Common myeloid progenitor, CD34-positive (primary cell): ENCODE measurements at regions not wholly inside any gene's neighbourhood (a gene's known extent, or its start where the extent isn't known, plus 50 kb on each side); places are given as distances from the start of the nearest gene placed in this dataset.

Source experiments
- CTCF ChIA-PET: fragments of 350-600 bp; sonication (Branson Sonifier 250); formaldehyde crosslinking; loops from one replicate; lab custom pipeline; 2021; ENCODE audit warnings: antibody characterized with exemption; lab: Charles Lee
- POLR2A ChIA-PET: fragments of 350-600 bp; sonication (Branson Sonifier 250); formaldehyde crosslinking; loops from one replicate; lab custom pipeline; 2021; ENCODE audit warnings: antibody characterized with exemption; lab: Charles Lee
- DNase-seq, 3 donors: peaks; one replicate each; pipeline versions ENCODE4 v3.0.0 to v3.0.0-alpha.2; 2013
- H3K27ac ChIP-seq, 2 experiments: 1 replicate in 1 of 2; 2 replicates in 1 of 2; pipeline ENCODE4 v1.7.0; 2013; ENCODE audit warnings: inconsistent platforms in 2 of 2, low read length in 2 of 2, mild to moderate bottlenecking in 2 of 2, low read depth in 1 of 2, moderate library complexity in 1 of 2; ENCODE audit not compliant: severe bottlenecking in 2 of 2, insufficient read depth in 1 of 2, poor library complexity in 1 of 2
- H3K27me3 ChIP-seq, 5 experiments: replicated peaks in 2 of 5; 1 replicate in 3 of 5; 2 replicates in 2 of 5; pipeline versions ENCODE4 v1.6.1 to v1.7.0; 2013; ENCODE audit warnings: low read length in 4 of 5, mild to moderate bottlenecking in 2 of 5, moderate library complexity in 2 of 5, inconsistent platforms in 1 of 5; ENCODE audit not compliant: insufficient read depth in 5 of 5, control insufficient read depth in 4 of 5
- H3K36me3 ChIP-seq, 4 experiments: 1 replicate in 2 of 4; 2 replicates in 2 of 4; pipeline versions ENCODE4 v1.6.1 to v1.7.0; 2013; ENCODE audit warnings: low read length in 3 of 4, control low read depth in 1 of 4, mild to moderate bottlenecking in 1 of 4; ENCODE audit not compliant: control insufficient read depth in 4 of 4, insufficient read depth in 4 of 4
- H3K4me1 ChIP-seq, 4 experiments: 1 replicate in 3 of 4; 2 replicates in 1 of 4; pipeline versions ENCODE4 v1.6.1 to v1.7.1; 2013; ENCODE audit warnings: low read length in 3 of 4, mild to moderate bottlenecking in 3 of 4, control low read depth in 1 of 4, inconsistent platforms in 1 of 4, moderate library complexity in 1 of 4; ENCODE audit not compliant: control insufficient read depth in 4 of 4, insufficient read depth in 4 of 4; ENCODE audit errors: control extremely low read depth in 1 of 4
- H3K4me3 ChIP-seq, 7 experiments: 1 replicate in 4 of 7; 2 replicates in 3 of 7; pipeline versions ENCODE4 v1.5.1 to v1.7.0; 2013; ENCODE audit warnings: mild to moderate bottlenecking in 7 of 7, low read length in 6 of 7, moderate library complexity in 6 of 7, inconsistent platforms in 2 of 7, low read depth in 2 of 7, control low read depth in 1 of 7; ENCODE audit not compliant: insufficient read depth in 4 of 7, control insufficient read depth in 1 of 7; ENCODE audit errors: extremely low read depth in 1 of 7
- H3K9me3 ChIP-seq, 5 experiments: 1 replicate in 4 of 5; 2 replicates in 1 of 5; pipeline versions ENCODE4 v1.6.1 to v1.7.1; 2013; ENCODE audit warnings: low read length in 4 of 5, mild to moderate bottlenecking in 2 of 5, inconsistent platforms in 1 of 5, low read depth in 1 of 5, moderate library complexity in 1 of 5; ENCODE audit not compliant: control insufficient read depth in 4 of 5, insufficient read depth in 2 of 5; ENCODE audit errors: control extremely low read depth in 1 of 5
- WGBS: methylation state at CpG from one replicate; pipeline ENCODE4 v1.1.5; 2013; ENCODE audit not compliant: insufficient coverage; 5-methylcytosine and 5-hydroxymethylcytosine counted together

- H3K9me3 ChIP-seq, result peaks cover 0 to 1% (median 0%) of the 10 kb centered on the region in 5 experiments
- 96% methylated on average over 5 of the region's 5 CpGs for WGBS
- ChIA-PET CTCF (interaction anchor here (1.6 kb wide), 1 partner anchor 12 kb away, joined by 3 read pairs; no protein-coding TSS in a partner anchor), POLR2A (no interaction called here)
- no peaks in the 10 kb centered on the region for H3K4me1 ChIP-seq
- H3K36me3 ChIP-seq, result no peaks in the 10 kb centered on the region
- no peak overlapping the region for H3K4me3 ChIP-seq
- DNase-seq, result no peak
- no peaks in the 10 kb centered on the region for H3K27me3 ChIP-seq
- H3K27ac ChIP-seq, result no peak overlapping the region
These were observed 103.3 kb downstream of the TMEM144 start for GRCh38 chr4:158313566-158313965.

GRCh38 chr4:158314756-158315487 is 104.6 kb downstream of the TMEM144 start:
- Histone ChIP-seq H3K4me1 (no peaks in the 10 kb centered on the region), H3K9me3 (peaks cover 0 to 1% (median 0%) of the 10 kb centered on the region in 5 experiments), H3K4me3 (no peak overlapping the region), H3K36me3 (no peaks in the 10 kb centered on the region), H3K27ac (no peak overlapping the region), H3K27me3 (no peaks in the 10 kb centered on the region)
- ChIA-PET POLR2A (no interaction called here), CTCF (interaction anchor here (0.6 to 1.6 kb wide), 2 partner anchors 9 to 14 kb away, joined by 3 read pairs; no protein-coding TSS in a partner anchor)
- 100% methylated on average over 4 of the region's 5 CpGs for WGBS
- DNase-seq, result no peak

DNA sequence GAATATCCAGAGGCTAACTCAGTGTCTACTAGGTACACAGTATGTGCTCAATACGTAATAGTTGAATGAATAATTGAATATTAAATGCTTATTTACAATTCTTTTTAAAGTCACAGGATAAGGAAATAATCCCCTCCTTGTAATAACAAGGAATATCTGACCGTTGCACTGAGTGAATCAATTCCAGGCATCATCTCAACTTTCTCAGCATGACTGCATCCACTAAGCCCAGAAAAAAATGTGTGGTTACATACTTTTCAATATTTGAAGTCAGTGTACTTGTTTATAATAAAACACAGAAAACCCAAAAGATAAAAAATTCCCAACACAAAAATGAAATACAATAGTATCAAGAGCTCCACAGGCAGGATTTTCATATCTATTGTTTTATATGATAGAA is 105.4 kb downstream of the TMEM144 start:
- no CpG with 5 or more reads among the region's 2 CpGs for WGBS

GRCh38 chr4:158316264-158316663 is 106.0 kb downstream of the TMEM144 start:
- ChIA-PET CTCF (no interaction called here), POLR2A (interaction anchor here (0.5 kb wide), 1 partner anchor 1330 kb away, joined by 3 read pairs; no protein-coding TSS in a partner anchor)
- Histone ChIP-seq H3K27me3 (no peaks in the 10 kb centered on the region), H3K4me1 (no peaks in the 10 kb centered on the region), H3K36me3 (no peaks in the 10 kb centered on the region), H3K4me3 (no peak overlapping the region), H3K9me3 (peaks cover 0 to 1% (median 0%) of the 10 kb centered on the region in 5 experiments), H3K27ac (no peak overlapping the region)
- DNase-seq, result no peak
- no CpG with 5 or more reads among the region's 1 CpG for WGBS

More for the DNA sequence above, 105.4 kb downstream of the TMEM144 start:
- no peak overlapping the region for H3K27ac ChIP-seq
- CTCF ChIA-PET, result no interaction called here
- H3K4me1 ChIP-seq, result no peaks in the 10 kb centered on the region
- no peak for DNase-seq
- H3K9me3 ChIP-seq, result peaks cover 0 to 1% (median 0%) of the 10 kb centered on the region in 5 experiments
- H3K36me3 ChIP-seq, result no peaks in the 10 kb centered on the region
- no peak overlapping the region for H3K4me3 ChIP-seq
- POLR2A ChIA-PET, result interaction anchor here (0.5 kb wide), 1 partner anchor 1330 kb away, joined by 3 read pairs; no protein-coding TSS in a partner anchor
- no peaks in the 10 kb centered on the region for H3K27me3 ChIP-seq

- ChIA-PET CTCF (interaction anchor here (1.0 to 1.8 kb wide), 4 partner anchors 12 to 64 kb away, joined by 3 to 4 read pairs (median 4); no protein-coding TSS in a partner anchor), POLR2A (no interaction called here)
- Histone ChIP-seq H3K27me3 (no peaks in the 10 kb centered on the region), H3K4me1 (no peaks in the 10 kb centered on the region), H3K9me3 (no peaks in the 10 kb centered on the region), H3K4me3 (no peak overlapping the region), H3K36me3 (no peaks in the 10 kb centered on the region), H3K27ac (no peak overlapping the region)
- DNase-seq, result no peak
- WGBS, result 100% methylated on average over 7 of the region's 7 CpGs
These were observed 109.6 kb downstream of the TMEM144 start for GRCh38 chr4:158319880-158320279.

DNA sequence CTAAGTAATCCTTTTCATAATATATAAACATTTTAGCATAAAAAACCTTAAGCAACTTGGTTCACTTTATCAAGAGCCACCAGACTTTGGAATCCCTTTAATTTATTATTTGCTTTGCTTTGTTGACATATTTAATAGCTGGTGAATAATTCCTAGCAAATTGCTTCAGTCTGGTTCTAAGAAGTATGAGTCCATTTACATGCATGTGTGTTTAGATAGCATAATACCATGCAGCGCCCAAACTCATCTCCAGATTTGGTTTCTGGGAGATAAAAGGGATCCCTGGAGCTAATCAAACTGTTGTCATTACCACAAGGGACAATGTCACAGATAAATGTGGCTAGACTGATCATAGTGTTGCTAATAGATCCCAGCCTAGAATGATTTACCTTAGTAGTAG is 111.8 kb downstream of the TMEM144 start:
- WGBS, result no CpG with 5 or more reads among the region's 1 CpG
- Histone ChIP-seq H3K27me3 (no peaks in the 10 kb centered on the region), H3K27ac (no peak overlapping the region), H3K9me3 (no peaks in the 10 kb centered on the region), H3K36me3 (no peaks in the 10 kb centered on the region), H3K4me3 (no peak overlapping the region), H3K4me1 (no peaks in the 10 kb centered on the region)
- ChIA-PET CTCF (no interaction called here), POLR2A (no interaction called here)
- no peak for DNase-seq

DNA sequence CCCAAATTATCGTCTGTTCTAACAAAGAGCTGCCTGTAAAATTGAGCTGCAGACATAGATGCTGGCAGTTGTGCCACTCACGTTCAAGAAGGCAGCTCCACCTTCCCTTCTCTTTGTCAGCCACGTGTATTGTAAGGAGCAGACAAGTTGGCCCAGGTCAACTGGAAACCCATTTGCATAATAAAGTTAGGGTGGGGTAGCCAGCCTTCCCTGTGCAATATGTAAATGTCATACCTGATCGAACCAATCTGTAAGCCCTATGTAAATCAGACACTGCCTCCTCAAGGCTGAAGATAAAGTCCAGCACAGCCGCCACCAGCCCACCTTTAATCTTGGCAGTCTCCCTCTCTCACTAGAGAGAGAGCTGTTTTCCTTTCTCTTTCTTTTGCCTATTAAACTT is 117.2 kb downstream of the TMEM144 start:
- Histone ChIP-seq H3K4me3 (no peak overlapping the region), H3K27me3 (no peaks in the 10 kb centered on the region), H3K9me3 (no peaks in the 10 kb centered on the region), H3K27ac (no peak overlapping the region), H3K36me3 (no peaks in the 10 kb centered on the region), H3K4me1 (no peaks in the 10 kb centered on the region)
- WGBS, result 95% methylated on average over 4 of the region's 5 CpGs
- ChIA-PET POLR2A (no interaction called here), CTCF (interaction anchor here (1.1 kb wide), 1 partner anchor 23 kb away, joined by 3 read pairs; no protein-coding TSS in a partner anchor)
- no peak for DNase-seq
